HG02970 (cell line): ENCODE measurements at regions not wholly inside any gene's neighbourhood (a gene's known extent, or its start where the extent isn't known, plus 50 kb on each side); places are given as distances from the start of the nearest gene placed in this dataset.
"Not testable (repeated sequence)": the region's sequence is repeated elsewhere in the genome, so short reads cannot be mapped to it uniquely, and the experiment has no call there.

Experiments
- ATAC-seq: cut with Tn5 transposase; IDR thresholded peaks from one replicate; pipeline ENCODE4 v1.9.1; 2021; ENCODE audit warnings: mild to moderate bottlenecking, moderate library complexity, moderate number of reproducible peaks; ENCODE audit not compliant: unreplicated experiment, low FRiP score

DNA sequence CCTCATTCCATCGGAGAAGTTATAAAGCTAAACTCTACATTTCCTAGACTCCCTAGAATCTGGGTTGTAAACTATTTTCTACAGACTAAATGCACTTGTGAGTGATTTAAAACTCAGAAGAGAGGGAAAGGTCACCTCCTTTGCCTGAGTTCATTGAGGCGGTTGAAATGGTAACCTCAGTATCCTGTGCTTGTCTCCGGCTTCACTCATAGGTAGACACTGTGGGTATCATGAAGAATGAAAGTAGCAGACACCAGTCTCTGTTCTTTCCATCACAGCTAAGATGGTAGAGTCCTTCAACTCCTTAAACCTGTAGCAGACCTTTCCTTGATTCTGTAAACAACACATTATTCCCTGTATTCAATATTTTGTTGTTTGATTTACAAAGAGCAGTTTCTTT is 291.3 kb upstream of the ANKRD50 start:
- ATAC-seq, result no peak

DNA sequence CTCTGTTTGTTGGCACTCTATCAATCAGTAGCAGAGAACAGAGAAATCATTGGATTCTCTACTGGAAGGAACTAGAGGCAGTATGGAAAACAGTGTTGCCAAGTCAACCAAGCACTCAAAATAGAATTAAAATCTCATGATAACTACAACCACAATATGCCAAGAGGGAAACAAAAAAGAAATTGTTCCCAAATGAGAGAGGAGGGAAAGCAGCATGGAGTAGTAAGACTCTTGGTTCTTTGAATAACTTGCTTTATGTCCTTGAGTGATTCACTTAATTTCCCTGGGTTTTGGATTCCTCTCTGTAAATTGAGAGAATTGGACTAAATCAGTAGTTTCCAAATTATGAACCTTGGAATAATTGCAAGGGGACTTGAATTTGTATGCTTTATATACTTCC is 285.5 kb upstream of the ANKRD50 start:
- no peak for ATAC-seq

DNA sequence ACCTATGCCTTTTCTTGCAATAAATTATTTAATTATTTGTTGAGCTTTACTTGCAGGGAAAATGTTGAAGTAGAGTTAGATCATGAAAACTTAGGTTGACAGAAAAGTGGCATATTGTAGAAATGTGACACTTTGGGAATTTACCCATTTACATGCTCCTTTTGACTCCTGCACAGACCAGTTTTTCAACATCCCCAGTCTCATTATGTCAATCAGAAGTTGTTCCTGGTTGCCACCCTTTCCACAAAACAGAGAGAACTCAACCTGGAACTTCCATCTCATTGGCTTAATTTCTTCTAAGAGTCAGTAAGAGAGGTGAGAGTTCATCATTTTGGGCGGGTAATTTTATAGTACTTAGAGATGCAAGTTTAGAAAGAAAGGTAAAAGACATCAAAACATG is 284.6 kb upstream of the ANKRD50 start:
- ATAC-seq, result no peak

GRCh38 chr4:124993838-124994237 is 281.3 kb upstream of the ANKRD50 start:
- no peak for ATAC-seq

DNA sequence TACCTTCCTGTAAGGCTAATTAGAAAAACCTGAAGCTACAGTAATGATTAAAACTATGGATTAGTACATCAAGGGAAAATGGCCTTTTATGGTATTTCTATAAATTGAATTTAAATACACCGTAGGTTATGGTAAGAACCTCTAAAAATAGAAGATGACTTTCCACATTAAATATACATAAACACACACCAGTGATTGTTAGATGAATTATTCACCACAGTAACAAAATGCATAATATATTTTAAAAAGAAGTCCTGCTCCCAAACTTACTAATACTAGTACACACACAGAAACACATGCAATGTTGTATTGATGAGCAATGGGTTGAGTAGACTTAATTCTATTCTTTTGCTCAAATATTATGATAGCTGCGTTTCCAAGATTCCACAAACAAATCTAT is 277.9 kb upstream of the ANKRD50 start:
- no peak for ATAC-seq

- ATAC-seq, result no peak
These were observed 267.8 kb upstream of the ANKRD50 start for GRCh38 chr4:124980276-124980752.

- ATAC-seq, result not testable (repeated sequence)
These were observed 266.0 kb upstream of the ANKRD50 start for GRCh38 chr4:124978536-124978935.

- ATAC-seq, result no peak
These were observed 264.5 kb upstream of the ANKRD50 start for GRCh38 chr4:124977045-124977444.

- ATAC-seq, result no peak
These were observed 261.6 kb upstream of the ANKRD50 start for GRCh38 chr4:124974152-124974551.

GRCh38 chr4:124973716-124974115 is 261.2 kb upstream of the ANKRD50 start:
- ATAC-seq, result no peak

- ATAC-seq, result no peak
These were observed 257.5 kb upstream of the ANKRD50 start for GRCh38 chr4:124970011-124970410.

DNA sequence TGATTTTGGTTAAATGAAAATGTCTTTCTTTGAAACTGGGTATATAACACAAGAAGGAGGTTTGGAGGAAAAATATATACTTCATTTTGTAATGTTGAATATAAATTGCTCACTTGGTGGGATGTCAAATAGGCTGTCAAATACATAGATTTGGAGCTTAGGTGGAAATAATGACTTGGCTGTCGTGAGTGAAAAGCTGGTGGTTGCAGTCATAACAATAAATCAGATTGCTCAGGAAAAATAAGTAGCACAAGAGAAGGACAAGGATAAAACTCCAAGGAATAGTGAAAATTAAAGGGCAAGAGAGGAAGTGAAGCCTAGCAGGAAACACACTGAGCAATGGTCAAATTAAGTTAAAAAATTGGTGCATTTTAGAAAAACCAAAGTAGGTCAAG is 253.0 kb upstream of the ANKRD50 start:
- no peak for ATAC-seq

DNA sequence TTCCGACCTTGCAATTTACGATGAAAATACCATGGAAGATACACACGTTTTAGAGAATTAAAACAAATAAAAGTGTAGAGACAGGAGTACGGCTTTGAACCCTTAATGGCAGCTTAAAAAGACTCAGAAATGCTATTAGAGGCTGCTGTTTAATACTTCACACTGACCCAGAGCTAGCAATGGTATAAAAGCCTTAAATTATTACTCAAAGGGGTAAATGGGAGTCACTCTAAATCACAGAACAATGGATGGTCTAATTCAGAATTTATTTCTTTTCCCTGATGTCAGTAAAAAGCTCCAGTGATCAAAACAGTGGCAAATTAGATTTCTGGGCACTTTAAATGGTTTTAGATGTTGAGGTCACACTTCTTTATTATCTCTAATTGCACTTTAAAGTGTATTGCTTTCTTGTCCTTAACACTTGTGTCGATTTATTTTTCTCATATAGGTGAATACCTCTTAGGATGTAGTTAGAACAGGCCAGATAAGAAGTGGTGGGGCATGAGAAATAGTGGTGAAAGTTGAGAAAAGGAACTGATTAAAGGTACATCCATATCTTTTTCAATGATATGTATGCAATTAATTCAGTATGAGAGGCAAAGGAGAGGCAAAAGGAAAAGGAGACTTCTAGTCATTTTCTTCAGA is 252.4 kb upstream of the ANKRD50 start:
- no peak for ATAC-seq

DNA sequence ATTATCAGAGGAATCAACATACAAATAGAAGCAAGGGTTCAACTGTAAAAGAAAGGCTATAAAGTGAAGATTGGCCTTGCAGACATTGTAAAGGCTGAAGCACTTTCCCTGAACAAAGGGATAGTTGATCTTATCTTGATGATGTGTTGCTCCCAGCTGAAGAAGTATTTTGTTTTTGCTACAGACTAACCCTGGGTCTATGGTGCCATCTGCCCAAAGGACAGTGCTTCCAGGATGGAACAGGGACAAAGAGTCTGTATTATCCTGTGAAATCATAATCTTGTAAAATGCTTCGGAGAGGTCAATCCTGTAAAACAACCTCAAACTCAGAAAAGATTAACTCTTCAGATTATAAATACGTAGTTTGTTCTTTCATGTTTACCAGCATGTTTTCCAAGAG is 251.7 kb upstream of the ANKRD50 start:
- no peak for ATAC-seq

DNA sequence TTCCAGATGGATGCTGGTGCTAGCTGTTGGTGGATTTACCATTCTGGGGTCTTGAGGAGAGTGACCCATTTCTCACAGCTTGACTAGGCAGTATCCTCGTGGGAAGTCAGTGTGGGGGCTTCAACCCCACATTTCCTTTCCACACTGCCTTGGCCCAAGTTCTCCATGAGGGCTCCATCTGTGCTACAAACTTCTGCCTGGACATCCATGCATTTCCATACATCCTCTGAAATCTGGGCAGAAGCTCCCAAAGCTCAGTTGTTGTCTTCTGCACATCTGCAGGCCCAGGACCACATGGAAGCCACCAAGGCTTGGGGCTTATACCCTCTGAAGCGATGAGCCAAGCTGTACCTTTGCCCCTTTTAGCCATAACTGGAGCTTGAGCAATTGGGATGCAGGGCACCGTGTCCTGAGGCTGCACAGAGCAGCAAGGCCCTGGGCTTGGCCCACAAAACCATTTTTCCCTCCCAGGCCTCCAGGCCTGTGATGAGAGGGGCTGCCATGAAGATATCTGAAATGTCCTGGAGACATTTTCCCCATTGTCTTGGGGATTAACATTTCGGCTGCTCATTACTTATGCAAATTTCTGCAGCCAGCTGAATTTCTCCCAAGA is 248.7 kb upstream of the ANKRD50 start:
- ATAC-seq, result no peak

GRCh38 chr4:124958847-124959246 is 246.3 kb upstream of the ANKRD50 start:
- no peak for ATAC-seq

GRCh38 chr4:124955476-124955875 is 242.9 kb upstream of the ANKRD50 start:
- ATAC-seq, result no peak

DNA sequence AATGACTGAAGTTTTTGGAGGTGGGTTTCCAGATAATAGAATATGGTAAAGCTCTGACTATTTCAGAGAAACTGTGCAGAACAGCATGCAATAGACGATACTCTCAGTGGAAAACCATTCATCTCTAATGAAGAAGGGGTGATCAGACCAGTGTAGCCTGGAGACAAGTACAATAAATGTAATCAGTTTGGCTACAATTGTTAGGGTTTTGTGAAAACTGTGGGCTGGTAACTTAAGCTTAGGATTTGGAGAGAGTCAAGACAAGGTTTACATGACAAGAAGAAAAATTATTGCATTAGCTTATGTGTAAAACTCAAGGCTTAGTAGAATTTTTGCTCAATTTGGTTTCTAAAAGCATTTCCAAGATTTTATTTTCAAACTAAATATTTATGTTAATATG is 241.5 kb upstream of the ANKRD50 start:
- ATAC-seq, result no peak

DNA sequence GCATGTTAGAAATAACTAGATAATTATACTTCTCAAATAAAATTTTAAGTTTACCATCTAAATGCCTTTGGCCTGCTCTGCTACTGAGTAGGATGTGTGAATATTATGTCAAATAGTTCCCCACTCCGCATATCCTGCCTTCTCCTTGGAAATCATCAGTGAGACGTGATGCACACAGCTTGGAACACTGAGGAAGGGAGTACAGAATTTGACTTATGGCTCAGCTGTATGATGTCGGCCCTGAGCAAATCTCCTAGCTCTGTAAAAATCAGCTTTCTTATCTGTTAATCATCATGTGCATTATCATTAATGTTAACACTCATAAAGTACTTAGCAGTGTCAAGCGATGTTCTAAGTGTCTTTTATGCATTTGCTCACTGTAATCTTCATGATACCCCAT is 241.0 kb upstream of the ANKRD50 start:
- no peak for ATAC-seq

- no peak for ATAC-seq
These were observed 240.5 kb upstream of the ANKRD50 start for GRCh38 chr4:124953061-124953460.

GRCh38 chr4:124952601-124953000 is 240.1 kb upstream of the ANKRD50 start:
- ATAC-seq, result no peak

GRCh38 chr4:124948976-124949597 is 236.6 kb upstream of the ANKRD50 start:
- no peak for ATAC-seq
